GM21367 (cell line): ENCODE measurements at regions not wholly inside any gene's neighbourhood (a gene's known extent, or its start where the extent isn't known, plus 50 kb on each side); places are given as distances from the start of the nearest gene placed in this dataset.
"Not testable (repeated sequence)": the region's sequence is repeated elsewhere in the genome, so short reads cannot be mapped to it uniquely, and the experiment has no call there.

ENCODE experiments used
- ATAC-seq: cut with Tn5 transposase; IDR thresholded peaks from one replicate; pipeline ENCODE4 v1.9.1; 2021; ENCODE audit not compliant: unreplicated experiment

DNA sequence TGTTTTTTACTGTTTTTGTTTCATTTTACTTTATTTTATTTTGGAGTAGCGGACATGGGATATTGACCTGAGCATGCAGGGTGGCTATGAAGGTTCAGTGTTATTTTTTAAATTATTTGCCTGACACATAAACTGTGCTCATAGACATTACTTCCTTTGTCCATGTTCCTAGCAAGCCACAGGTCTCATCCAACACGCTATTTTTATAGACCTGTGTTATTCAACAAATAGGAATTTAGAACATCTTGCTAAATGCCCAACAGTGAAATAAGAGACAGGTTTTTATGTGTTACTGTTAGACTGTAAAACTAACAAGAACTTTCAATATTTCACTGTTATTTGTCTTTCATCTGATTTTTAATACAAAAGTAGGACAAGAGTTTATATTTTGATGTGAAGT, 756.4 kb downstream of the KCNT2 start:
- ATAC-seq: no peak

DNA sequence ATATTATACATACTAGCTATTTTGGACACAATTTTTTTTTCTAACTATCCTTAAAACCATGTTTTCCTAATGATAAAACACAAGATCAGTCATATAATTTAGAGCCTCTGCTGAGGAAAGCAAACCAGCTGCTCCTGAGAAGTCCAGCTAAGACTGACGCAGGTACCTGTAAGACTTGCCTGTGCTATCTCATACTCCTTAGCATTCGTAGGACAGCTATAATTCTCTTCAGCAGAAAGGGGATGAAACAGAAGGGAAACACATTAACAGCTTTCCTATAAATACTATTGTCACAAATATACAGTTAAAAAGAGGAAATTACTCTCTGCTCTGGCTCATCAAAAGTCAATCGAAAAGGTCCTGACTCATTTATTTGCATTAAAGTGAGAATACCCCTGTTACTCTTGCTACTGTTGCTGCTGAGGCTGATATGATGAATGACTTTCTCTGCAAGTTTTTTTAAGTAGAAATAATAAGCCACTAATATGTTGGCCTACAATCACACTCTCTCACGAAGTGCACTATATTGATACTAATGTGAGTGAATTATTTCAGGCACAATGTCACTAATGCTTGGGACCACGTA, 757.1 kb downstream of the KCNT2 start:
- no peak for ATAC-seq

DNA sequence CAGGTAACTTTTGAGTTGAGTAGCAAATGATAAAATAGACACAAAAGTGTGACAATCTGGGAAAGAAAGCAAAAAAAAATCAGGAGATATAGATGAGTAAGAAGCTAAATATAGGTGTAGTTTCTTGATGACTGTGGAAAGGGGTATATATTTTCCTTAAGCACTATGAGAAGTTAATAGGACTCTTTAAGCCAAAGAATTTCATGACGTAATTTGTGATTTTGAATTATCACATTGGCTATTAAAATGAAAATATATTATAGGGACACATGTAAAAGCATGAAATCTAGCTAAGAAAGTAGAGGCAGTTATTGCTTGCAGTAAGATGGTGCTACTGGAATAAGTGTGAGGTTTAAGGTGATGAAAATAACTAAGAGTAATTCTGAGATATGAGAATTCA, 759.1 kb downstream of the KCNT2 start:
- ATAC-seq: no peak

DNA sequence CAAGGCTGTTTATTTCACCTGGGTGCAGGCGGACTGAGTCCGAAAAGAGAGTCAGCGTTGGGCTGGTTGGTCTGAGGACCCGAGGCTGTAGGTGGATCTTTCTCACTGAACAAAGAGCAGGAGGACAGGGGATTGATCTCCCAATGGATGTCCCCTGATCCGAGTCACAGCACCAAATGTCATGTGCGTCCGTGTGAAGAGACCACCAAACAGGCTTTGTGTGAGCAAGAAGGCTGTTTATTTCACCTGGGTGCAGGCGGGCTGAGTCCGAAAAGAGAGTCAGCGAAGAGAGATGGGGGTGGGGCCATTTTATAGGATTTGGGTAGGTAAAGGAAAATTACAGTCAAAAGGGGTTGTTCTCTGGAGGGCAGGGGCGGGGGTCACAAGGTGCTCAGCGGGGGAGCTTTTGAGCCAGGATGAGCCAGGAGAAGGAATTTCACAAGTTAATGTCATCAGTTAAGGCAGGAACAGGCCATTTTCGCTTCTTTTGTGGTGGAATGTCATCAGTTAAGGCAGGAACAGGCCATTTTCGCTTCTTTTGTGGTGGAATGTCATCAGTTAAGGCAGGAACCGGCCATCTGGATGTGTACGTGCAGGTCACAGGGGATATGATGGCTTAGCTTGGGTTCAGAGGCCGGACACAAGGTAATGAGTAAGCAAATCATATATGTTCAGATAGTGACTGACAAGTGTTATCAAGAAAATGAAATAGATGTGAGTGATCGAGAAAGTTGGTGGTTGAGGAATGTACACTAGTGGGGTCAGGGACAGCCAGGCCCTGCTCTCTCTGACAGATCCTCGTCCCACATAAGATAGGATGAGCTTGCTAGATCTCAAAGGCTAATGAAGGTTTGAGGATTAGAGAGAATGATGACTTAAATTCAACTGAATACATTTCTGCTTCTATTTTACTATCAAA, 760.0 kb downstream of the KCNT2 start:
- ATAC-seq: not testable (repeated sequence)

DNA sequence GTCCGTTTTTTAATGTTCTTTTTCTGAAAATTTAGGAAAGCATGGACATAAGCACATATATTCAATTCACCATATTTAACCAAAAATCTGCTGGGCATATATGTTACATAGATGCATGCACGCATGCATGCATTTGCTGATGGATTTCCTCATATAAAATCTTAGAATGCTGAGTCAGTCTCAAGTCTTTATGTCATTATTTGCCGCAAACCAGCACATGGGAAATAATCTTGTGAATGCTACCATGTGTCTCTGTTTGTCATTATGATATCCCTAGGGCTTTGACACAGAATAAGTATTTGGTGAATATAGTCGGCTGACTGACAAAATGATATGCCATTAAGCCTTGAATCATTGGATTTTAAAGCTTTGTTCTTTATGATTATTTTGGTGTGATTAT, 776.5 kb downstream of the KCNT2 start:
- ATAC-seq: no peak

DNA sequence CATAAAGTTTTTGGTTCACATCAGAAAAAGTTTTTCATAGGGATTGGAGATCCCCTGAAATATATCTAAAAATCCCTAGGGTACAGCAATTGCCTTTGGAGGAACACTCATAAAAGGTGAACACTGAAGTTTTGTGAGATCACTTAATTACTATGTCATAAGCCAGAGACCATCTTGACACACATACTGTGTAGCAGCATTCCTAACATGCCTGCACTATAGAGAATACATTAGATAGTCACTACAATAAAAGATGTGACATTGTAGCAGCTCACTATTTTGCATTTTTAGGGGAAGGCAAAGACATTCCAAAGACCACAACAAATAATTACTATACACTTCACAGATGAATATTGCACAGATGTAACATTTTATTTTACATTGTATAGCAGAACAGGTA, 779.9 kb downstream of the KCNT2 start:
- ATAC-seq: no peak

DNA sequence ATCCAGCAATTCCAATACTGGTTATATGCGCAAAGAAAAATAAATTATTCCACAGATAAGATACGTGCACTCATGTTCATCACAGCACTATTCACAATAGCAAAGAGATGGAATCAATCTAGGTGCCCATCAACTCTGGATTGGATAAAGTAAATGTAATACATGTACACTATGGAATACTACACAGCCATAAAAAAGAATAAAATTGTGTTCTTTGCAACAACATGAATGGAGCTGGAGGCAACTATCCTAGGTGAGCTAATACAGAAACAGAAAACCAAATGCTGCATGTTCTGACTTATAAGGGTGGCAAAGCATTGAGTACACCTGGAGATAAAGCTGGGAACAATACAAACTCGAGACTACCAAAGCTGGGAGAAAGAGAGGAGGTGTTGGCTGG, 787.3 kb downstream of the KCNT2 start:
- ATAC-seq: no peak

DNA sequence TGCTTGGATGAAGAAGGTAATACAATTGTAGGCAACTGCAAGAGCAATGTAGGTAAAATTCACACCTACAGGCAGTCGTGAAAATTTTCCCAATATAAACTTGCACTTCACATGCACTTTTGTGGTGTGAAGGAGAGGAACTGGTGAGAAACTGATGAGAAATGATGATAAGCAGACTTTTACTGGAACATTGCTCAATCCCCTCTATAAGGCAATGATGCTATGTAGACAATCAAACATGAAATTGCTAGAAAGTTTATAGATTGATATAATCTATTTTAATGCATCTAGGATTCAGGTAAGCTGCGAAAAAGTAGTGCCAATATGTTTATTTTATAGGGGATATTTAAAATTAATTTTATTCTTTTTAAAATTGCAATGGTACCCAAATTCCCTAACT, 802.2 kb downstream of the KCNT2 start:
- no peak for ATAC-seq

DNA sequence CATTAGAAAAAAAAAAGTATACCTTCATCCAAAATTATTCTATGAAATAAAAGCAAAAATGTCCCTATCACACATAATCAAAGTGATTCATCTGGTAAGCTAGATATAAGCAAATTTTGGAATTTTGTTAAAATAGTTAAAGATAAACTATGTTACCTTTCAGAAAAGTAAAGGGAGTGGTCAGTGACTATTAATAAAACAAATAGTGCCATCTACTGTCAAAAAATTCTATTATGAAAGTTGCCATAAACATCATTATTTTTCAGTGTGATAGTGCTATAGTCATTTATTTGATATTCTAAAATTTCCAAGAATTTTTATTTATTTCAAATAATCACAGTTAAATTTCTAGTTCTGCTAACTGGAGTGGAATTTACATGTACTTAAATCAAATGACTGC, 803.7 kb downstream of the KCNT2 start:
- ATAC-seq: no peak

DNA sequence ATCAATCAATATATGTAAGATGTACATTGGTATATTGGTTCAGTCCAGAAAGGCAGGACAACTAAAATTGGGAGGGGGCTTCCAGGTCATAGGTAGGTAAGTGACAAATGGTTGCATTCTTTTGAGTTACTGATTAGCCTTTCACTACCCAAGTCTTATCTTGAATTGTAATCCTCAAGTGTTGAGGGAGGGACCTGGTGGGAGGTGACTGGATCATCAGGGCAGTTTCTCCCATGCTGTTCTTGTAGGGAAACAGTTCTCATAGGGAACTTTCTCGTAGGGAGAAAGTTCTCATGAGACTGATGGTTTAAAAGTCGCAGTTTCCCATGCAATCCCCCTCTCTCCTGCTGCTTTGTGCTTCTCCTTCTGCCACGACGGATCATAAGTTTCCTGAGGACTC, 809.2 kb downstream of the KCNT2 start:
- no peak for ATAC-seq

DNA sequence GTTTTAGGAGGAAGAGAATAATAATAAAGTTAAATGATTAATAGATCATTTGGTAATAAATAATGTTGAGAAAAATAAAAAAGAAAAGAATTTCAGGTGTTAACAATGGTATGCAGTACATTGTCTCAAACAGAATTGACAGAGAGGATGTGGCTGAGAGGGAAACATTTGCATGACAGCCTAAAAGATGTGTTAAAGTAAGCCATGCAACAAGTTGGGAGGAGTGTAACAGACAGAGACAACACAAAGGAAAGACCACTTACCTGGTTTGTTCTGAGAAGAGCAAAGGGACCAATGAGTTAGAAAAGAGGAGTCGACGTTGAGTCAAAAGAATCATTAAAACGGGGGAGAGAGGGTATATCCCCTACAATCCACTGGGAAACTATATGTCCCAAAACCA, 814.0 kb downstream of the KCNT2 start:
- no peak for ATAC-seq

DNA sequence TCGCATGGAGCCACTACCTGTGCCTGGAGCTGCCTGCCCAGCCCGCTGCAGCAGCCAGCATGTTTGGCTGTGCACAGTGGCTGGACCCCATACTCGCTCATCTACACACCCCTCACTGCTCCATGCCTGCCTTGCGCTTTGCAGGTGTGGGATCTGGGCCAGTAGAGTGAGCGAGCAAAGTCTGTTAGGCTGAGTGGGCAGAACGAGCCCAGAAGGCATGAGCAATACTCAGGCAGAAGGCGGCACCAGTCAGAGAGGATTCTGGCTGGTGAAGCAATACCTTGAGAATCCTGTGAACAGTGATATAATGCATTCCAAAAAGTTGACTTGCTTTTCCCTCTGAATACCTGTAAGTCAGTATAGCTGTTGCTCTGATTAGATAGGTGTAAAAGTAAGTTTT, 816.4 kb downstream of the KCNT2 start:
- ATAC-seq: no peak

DNA sequence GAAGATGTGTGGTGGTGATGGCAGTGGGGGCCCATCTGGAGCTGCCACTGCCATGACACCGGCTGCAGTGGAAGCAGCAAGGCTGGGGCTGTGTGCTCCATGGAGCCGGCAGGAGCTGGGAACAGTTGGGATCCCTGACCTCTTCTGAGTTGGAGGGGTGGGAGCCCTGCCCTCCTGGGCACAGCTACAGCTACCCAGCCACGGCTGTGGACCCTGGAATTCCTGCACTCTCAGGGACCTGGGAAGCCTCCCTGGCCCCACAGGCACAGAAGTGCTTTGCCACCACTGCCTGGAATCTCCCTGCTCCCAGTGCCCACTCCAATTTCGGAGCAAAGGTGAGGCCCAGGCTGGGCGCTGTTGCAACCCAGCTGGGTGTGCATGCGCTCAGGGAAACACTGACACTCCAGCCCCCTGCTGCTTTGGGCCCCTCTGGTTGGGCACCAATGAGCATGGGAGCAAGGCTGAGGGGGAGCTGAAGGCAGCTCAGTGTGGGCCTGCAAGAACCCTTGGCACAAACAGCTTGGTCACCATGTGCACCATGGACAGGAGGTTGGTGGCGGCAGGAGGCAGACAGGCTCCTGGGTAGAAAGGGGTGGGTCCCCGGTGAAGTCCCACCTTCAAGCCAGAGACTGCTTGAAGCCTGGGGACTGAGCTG, 817.6 kb downstream of the KCNT2 start:
- no peak for ATAC-seq

DNA sequence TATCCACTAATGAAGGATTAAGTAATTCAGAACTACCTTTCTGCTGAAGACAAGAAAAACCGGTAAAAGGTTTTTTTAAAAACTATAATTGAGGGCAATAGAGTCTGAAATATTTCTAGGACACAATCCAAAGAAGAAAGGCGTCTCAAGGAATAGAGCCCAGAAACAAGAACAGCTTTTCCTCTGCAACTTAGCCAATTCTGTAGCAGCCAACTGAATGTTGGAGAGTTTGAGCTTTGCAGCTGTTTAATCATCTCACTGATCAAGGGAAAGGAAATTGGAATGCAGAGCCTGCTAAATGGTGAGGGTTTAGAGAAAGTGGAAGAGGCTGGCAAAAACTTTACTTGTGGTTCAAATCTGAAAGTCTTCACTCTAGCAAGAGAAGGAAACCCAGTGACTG, 818.9 kb downstream of the KCNT2 start:
- ATAC-seq: no peak

DNA sequence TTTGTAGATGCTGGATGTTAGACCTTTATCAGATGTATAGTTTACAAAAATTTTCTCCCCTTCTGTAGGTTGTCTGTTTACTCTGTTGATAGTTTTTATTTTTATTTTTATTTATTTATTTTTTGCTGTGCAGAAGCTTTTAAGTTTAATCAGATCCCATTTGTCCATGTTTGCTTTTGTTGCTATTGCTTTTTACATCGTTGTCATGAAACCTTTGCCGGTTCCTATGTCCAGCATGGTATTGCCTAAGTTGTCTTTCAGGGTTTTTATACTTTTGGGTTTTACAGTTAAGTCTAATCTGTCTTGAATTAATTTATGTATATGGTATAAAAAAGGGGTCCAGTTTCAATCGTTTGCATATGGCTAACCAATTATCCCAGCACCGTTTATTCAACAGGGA, 819.5 kb downstream of the KCNT2 start:
- no peak for ATAC-seq

DNA sequence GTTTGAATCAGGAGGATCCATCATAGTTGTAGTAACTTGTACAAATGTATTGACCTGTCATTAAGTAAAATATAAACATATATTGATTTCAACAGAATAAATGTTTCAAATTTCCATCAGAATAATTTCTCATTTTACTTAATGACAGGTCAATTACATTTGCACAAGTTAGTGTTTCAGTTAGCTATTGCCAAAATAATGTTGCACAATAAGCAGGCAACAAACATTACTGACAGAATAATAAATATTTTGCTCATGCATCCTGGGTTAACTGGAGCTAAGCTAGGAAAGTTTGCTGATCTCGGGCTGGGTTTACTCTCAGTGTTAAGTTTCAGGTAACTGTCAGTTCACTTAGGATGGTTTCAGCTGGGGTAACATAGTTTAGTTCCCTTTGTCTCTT, 822.4 kb downstream of the KCNT2 start:
- ATAC-seq: no peak

DNA sequence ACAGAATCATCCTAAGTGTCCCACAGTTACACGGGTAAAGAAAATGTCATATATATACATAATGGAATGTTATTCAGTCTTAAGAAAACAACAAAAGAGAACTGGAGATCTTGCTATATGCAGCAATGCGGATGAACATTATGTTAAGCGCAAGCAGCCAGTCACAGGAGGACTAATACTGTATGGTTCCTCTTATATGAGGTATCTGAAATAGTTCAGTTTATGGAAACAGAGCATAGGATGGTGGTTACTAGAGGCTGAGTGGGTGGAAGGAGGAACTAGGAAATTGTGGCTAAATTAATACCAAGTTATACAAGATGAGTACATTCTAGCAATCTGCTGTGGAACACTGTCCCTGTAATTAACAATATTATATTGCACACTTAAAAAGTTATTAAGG, 834.3 kb downstream of the KCNT2 start:
- no peak for ATAC-seq

DNA sequence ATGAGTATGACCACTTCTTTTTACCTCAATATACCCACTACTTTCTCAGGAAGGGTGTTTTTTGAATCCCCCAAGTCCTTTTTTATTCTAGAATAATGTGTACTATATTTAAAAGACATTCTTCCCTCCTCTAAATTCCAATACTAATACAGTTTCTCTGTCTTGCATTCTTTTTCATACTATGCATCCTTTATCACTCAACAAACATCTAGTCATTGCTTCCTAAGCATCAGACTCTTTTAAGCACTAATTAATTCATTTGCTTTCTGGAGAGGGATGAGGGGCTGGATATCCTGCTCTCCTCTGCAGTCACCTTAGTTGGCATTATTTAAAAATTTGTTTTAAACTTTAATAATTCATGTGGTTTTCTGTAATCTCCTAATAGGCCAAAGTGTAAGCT, 838.8 kb downstream of the KCNT2 start:
- ATAC-seq: no peak

DNA sequence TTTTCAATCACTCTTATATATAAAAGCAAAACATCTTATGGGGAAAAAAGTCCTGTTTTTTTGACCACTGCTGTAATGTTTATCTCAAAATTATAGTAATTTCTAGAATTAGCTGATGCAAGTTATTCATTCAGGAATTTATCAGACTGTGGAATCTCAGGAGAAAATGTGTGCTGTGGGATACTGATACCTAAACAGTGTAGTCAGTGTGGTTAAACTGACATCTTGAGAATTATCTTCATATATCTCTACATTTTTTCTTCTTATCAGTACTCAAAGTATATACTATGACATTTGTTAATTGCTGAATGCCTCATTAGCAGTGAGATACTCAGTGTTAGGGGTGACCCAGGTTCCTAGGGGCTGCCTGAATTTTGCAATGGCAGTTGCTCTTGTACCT, 839.3 kb downstream of the KCNT2 start:
- ATAC-seq: no peak

DNA sequence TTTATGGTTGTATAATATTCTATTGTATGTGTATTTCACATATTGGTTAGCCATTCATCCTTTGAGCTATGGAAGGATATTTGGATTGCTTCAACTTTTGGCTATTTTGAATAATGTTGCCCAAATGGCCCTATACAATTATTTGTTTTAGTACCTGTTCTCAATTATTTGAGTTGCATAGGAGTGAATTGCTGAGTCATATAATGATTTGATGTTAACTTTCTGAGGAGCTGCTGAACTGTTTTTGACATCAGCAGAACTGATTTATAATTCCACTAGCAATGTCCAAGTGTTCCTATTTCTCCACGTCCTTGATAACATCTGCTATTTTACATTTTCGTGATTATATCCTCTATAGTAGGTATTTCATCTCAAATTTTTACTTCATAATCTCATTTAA, 839.9 kb downstream of the KCNT2 start:
- no peak for ATAC-seq

DNA sequence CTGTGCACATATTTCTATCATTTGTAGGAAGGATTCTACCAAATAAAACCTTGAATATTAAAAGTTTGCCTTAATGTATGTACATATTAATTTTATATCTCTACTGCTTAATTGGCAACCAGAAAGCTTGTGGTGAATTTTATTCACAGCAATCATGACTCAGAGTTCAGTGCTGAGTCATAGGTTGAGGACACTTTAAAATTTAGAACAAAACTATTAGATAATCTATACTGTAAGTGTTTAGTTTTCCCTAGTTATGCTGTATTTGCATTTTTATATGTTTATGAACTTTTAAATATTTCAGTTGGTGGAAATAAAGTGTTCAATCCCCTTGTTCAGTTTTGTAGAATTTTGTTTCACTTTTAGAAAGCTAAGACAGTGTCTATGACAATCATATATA, 841.5 kb downstream of the KCNT2 start:
- ATAC-seq: no peak

DNA sequence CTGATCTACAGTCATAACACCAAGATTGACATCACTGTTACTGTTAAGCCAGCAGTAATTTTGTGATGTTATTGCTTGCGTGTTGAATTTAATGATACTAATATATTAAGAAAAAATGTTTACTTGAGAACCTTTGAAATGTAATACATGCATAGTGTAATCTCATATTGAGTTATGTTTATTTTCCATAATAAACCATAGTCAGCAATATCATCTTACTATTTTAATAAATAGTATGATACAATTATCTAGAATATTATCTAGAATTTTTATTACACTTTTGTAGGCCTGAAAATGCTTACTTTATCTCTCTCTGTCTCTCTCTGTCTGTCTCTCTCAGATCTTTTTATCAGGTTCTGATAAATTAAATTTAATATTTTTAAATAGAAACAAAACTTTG, 843.1 kb downstream of the KCNT2 start:
- ATAC-seq: no peak
